Lung (tissue), 11 donors: ENCODE measurements at regions not wholly inside any gene's neighbourhood (a gene's known extent, or its start where the extent isn't known, plus 50 kb on each side); places are given as distances from the start of the nearest gene placed in this dataset.

ENCODE experiments used
- ATAC-seq: fragments of 200-7000 bp; cut with Tn5 transposase; one replicate; pipeline ENCODE4 v1.9.1; 2020; ENCODE audit warnings: moderate number of reproducible peaks; ENCODE audit not compliant: insufficient read depth, low FRiP score
- DNase-seq, 3 donors: peaks; one replicate each; pipeline ENCODE4 v3.0.0-alpha.2; 2013 to 2017
- H3K27ac ChIP-seq, 2 donors: one replicate each; pipeline ENCODE4 v1.5.1; 2013; ENCODE audit warnings: mild to moderate bottlenecking in 2 of 2, moderate library complexity in 2 of 2, control low read depth in 1 of 2, inconsistent platforms in 1 of 2, low read depth in 1 of 2, low read length in 1 of 2
- H3K27me3 ChIP-seq, 3 donors: one replicate each; pipeline ENCODE4 v1.5.1; 2013; ENCODE audit warnings: low read length in 2 of 3; ENCODE audit not compliant: control insufficient read depth in 3 of 3, insufficient read depth in 3 of 3
- H3K36me3 ChIP-seq, 4 donors: one replicate each; pipeline ENCODE4 v1.5.1; 2013; ENCODE audit warnings: low read length in 4 of 4, mild to moderate bottlenecking in 1 of 4, moderate library complexity in 1 of 4; ENCODE audit not compliant: control insufficient read depth in 4 of 4, insufficient read depth in 4 of 4
- H3K4me1 ChIP-seq, 5 donors: one replicate each; pipeline ENCODE4 v1.5.1; 2013; ENCODE audit warnings: low read length in 5 of 5, mild to moderate bottlenecking in 2 of 5, moderate library complexity in 1 of 5; ENCODE audit not compliant: control insufficient read depth in 5 of 5, insufficient read depth in 5 of 5
- H3K4me3 ChIP-seq: one replicate; pipeline ENCODE4 v1.5.1; 2013; ENCODE audit warnings: mild to moderate bottlenecking, control low read depth, moderate library complexity
- H3K9ac ChIP-seq, 2 donors: one replicate each; pipeline ENCODE4 v1.5.1; 2013; ENCODE audit warnings: low read length in 2 of 2, control low read depth in 1 of 2; ENCODE audit not compliant: insufficient read depth in 1 of 2
- H3K9me3 ChIP-seq, 4 donors: one replicate each; pipeline ENCODE4 v1.5.1; 2013; ENCODE audit warnings: low read length in 3 of 4, mild to moderate bottlenecking in 1 of 4, moderate library complexity in 1 of 4; ENCODE audit not compliant: control insufficient read depth in 4 of 4, insufficient read depth in 3 of 4
- CTCF ChIP-seq: IDR thresholded peaks from 2 replicates; pipeline ENCODE4 v1.5.1; 2012; ENCODE audit warnings: mild to moderate bottlenecking; ENCODE audit errors: control extremely low read depth, extremely low read depth
- WGBS, 2 donors: extraction: QIAGEN DNeasy Blood & Tissue Kit; methylation state at CpG; one replicate each; pipeline ENCODE4 v1.1.7; 2013; 5-methylcytosine and 5-hydroxymethylcytosine counted together
- donor health status: control.
- donor health status: control.
- donor health status: Bipolar disorder and iron deficiency.
- donor health status: healthy.
- donor health status: DM: yes; HTN: yes; CAD: no.

- H3K4me1 ChIP-seq = peaks cover 0 to 6% (median 0%) of the 10 kb centered on the region in 5 donors
- H3K9me3 ChIP-seq = no peaks in the 10 kb centered on the region
- 37 to 53% methylated on average over 3 of the region's 3 CpGs for whole genome bisulfite sequencing, 2 donors
- no peak overlapping the region for H3K27ac ChIP-seq
- ATAC-seq (no peak), DNase-seq (peak; percentile 15 to 53 (median 50))
- no peak overlapping the region for H3K9ac ChIP-seq
- no peak overlapping the region for H3K4me3 ChIP-seq
- H3K36me3 ChIP-seq = no peaks in the 10 kb centered on the region
- TF ChIP-seq CTCF = no peak
- no peaks in the 10 kb centered on the region for H3K27me3 ChIP-seq
Measured at GRCh38 chr7:81887098-81888090, 117.5 kb upstream of the HGF start.

GRCh38 chr7:81886211-81886764, 116.4 kb upstream of the HGF start:
- WGBS, 2 donors = 78 to 81% methylated on average over 3 of the region's 3 CpGs
- Histone ChIP-seq H3K27me3 (no peaks in the 10 kb centered on the region), H3K4me3 (no peak overlapping the region), H3K27ac (no peak overlapping the region), H3K4me1 (peaks cover 0 to 6% (median 0%) of the 10 kb centered on the region in 5 donors), H3K9me3 (no peaks in the 10 kb centered on the region), H3K9ac (no peak overlapping the region), H3K36me3 (no peaks in the 10 kb centered on the region)
- DNase-seq = no peak
- no peak for TF ChIP-seq CTCF
- no peak for ATAC-seq

- no peak for DNase-seq
Measured at GRCh38 chr7:81884817-81885216, 115.0 kb upstream of the HGF start.

More at GRCh38 chr7:81884817-81885216, 115.0 kb upstream of the HGF start:
- H3K27me3 ChIP-seq = no peaks in the 10 kb centered on the region
- no peak overlapping the region for H3K27ac ChIP-seq
- WGBS, 2 donors = 43 to 75% methylated on average over 3 of the region's 3 CpGs
- H3K4me3 ChIP-seq = no peak overlapping the region
- no peak overlapping the region for H3K9ac ChIP-seq
- H3K4me1 ChIP-seq = peaks cover 0 to 6% (median 0%) of the 10 kb centered on the region in 5 donors
- no peaks in the 10 kb centered on the region for H3K9me3 ChIP-seq
- H3K36me3 ChIP-seq = no peaks in the 10 kb centered on the region
- no peak for ATAC-seq
- TF ChIP-seq CTCF = no peak
